Activated naive CD4-positive, alpha-beta T cell treated with anti-CD3 and anti-CD28 coated beads, Interleukin-2, amount 50 U/mL, for 72 hours (primary cell): ENCODE measurements at regions not wholly inside any gene's neighbourhood (a gene's known extent, or its start where the extent isn't known, plus 50 kb on each side); places are given as distances from the start of the nearest gene placed in this dataset.
"Not testable (repeated sequence)": the region's sequence is repeated elsewhere in the genome, so short reads cannot be mapped to it uniquely, and the experiment has no call there.

Source experiments
- ATAC-seq, 2 donors: fragments of 150-1000 bp; cut with Tn5 transposase; 2 replicates each; pipeline ENCODE4 v1.10.0; 2021; ENCODE audit warnings: mild to moderate bottlenecking in 2 of 2, moderate library complexity in 2 of 2
- DNase-seq, 2 donors: peaks; one replicate each; pipeline ENCODE4 v3.0.0; 2021 to 2022; ENCODE audit warnings: low spot score in 2 of 2
- H3K27ac Mint-ChIP-seq, 2 donors: one replicate each; pipeline ENCODE4 v1.8.0; 2022; ENCODE audit warnings: mild to moderate bottlenecking in 2 of 2, mixed read lengths in 2 of 2
- H3K36me3 Mint-ChIP-seq, 2 donors: one replicate each; pipeline ENCODE4 v1.8.0; 2022; ENCODE audit warnings: mixed read lengths in 2 of 2
- H3K9me3 Mint-ChIP-seq, 2 donors: one replicate each; pipeline ENCODE4 v1.8.0; 2022; ENCODE audit warnings: mixed read lengths in 2 of 2

- no peak overlapping the region for H3K27ac Mint-ChIP-seq
- H3K36me3 Mint-ChIP-seq = no peaks in the 10 kb centered on the region
- H3K9me3 Mint-ChIP-seq = peaks cover 0 to 4% of the 10 kb centered on the region in 2 donors
- ATAC-seq (no peak), DNase-seq (no peak)
Observed at GRCh38 chrX:46324166-46324565, 221.1 kb downstream of the ZNF674 start.

DNA sequence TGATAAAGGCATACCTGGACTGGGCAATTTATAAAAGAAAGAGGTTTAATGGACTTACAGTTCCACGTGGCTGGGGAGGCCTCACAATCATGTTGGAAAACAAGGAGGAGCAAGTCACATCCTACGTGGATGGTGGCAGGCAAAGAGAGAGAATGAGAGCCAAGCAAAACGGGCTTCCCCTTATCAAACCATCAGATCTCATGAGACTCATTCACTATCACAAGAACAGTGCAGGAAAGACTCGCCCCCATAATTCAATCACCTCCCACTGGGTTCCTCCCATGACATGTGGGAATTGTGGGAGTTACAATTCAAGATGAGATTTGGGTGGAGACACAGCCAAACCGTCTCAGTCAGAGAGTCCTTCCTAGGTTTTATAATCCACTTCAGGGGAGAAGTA, 222.3 kb downstream of the ZNF674 start:
- peak overlapping the region in 1 of 2 donors; percentile 87 for H3K27ac Mint-ChIP-seq
- DNase-seq, ATAC-seq, H3K9me3 Mint-ChIP-seq, H3K36me3 Mint-ChIP-seq: not testable (repeated sequence)

- no peak overlapping the region for H3K27ac Mint-ChIP-seq
- no peak for DNase-seq
Observed at GRCh38 chrX:46321676-46322075, 223.5 kb downstream of the ZNF674 start.

DNA sequence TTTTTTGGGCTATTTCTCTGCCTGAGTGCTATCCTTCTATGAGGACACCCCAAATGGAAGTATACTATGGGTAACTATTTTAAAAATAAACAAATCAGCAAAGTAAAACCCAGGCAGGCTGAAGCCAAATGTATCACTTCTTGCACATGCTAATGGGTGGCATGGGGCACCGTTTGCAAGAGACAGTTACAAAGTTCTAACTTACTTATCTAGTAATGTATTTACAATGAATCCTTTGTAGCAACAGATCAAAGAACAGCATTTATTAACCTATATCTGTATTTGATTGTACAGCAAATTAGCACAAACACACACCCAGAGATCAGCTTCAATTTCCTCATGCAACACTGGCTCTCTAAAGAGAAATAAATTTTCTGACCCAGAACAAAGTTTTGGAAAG, 225.5 kb downstream of the ZNF674 start:
- ATAC-seq = no peak
- Mint-ChIP-seq H3K27ac (peak overlapping the region in 1 of 2 donors; percentile 72), H3K9me3 (peaks cover 0 to 4% of the 10 kb centered on the region in 2 donors), H3K36me3 (no peaks in the 10 kb centered on the region)
- DNase-seq = no peak

More at GRCh38 chrX:46321676-46322075, 223.5 kb downstream of the ZNF674 start:
- ATAC-seq = no peak
- H3K9me3 Mint-ChIP-seq = peaks cover 0 to 4% of the 10 kb centered on the region in 2 donors
- no peaks in the 10 kb centered on the region for H3K36me3 Mint-ChIP-seq

DNA sequence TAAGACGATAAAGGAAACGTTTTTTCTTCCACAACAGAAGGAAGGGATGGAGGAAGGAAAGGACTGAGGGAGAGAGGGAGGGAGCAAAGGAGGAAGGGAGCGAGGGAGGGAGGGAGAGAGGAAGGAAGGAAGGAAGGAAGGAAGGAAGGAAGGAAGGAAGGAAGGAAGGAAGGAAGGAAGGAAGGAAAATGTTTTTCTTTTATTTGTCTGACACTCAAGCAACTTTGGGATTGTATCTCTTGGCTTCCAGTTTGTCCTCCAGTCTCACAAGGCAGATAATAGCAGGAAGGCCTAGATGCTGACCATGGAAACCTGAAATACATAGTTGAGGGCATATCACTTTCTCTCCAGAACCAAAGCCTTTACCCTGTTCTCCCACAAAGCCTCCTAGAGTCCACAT, 226.7 kb downstream of the ZNF674 start:
- H3K9me3 Mint-ChIP-seq = peaks cover 0 to 3% of the 10 kb centered on the region in 2 donors
- ATAC-seq (no peak), DNase-seq (no peak)
- no peak overlapping the region for H3K27ac Mint-ChIP-seq
- H3K36me3 Mint-ChIP-seq = no peaks in the 10 kb centered on the region

DNA sequence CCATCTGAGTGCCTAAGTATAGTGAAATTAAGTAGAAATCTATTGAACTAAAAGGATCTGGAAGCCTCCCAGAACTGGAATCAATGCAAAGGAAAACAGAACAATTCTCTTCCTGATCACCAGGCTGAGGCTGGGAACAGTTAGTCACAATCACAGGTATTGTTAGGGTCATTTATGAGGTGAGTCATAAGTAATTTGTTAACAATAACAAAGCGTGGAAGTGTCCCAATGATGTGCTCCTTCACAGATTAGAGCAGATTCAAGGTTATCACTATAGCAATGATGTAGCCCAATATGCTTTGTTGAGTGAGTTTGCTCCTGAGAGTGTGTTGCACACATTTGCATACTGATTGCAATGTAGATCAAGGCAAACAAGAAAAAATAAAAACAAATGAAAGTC, 228.1 kb downstream of the ZNF674 start:
- ATAC-seq (no peak), DNase-seq (no peak)
- Mint-ChIP-seq H3K36me3 (no peaks in the 10 kb centered on the region), H3K27ac (no peak overlapping the region), H3K9me3 (no peaks in the 10 kb centered on the region)

GRCh38 chrX:46311581-46312120, 233.6 kb downstream of the ZNF674 start:
- Mint-ChIP-seq H3K9me3 (no peaks in the 10 kb centered on the region), H3K27ac (no peak overlapping the region), H3K36me3 (no peaks in the 10 kb centered on the region)
- DNase-seq = no peak
- ATAC-seq = no peak

DNA sequence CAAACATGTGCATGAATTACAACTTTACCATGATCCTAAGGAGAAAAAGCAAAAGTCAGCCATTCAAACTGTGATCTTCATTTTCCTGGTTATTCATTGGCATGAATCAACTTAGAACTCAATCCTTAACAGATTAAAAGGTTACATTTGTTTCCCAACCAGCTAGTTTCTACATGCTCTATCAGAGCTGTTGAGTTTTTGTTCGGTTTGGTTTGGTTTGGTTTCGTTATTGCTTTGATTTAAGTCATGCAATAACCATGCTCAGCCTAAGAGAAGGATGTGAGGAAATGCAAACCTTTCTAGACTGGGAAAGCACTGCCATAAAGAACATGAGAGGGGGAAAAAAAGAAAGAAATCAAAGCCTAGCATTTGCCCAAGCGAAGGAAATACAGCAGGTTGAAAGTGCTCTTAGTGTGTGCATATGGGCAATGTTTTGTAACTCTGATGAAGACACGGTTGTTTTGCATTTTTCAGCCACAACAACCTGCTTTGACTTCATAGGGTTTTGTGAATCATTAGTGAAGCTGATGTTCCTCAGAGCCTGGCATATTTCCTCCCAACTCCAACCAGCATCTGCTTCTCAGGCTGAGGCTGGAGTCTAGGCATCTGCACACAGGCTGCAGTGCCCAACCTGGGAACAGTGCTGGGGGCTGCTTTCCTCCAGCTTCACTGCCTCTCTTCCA, 234.3 kb downstream of the ZNF674 start:
- no peak overlapping the region for H3K27ac Mint-ChIP-seq
- H3K9me3 Mint-ChIP-seq = peaks cover 3% of the 10 kb centered on the region in 2 donors
- ATAC-seq (peak; percentile 60 to 75), DNase-seq (no peak)
- H3K36me3 Mint-ChIP-seq = peaks cover under 1% of the 10 kb centered on the region in 2 donors

GRCh38 chrX:46308110-46308509, 237.1 kb downstream of the ZNF674 start:
- no peak for DNase-seq
- no peak for ATAC-seq
- H3K9me3 Mint-ChIP-seq = peaks cover 10% of the 10 kb centered on the region in 2 donors
- H3K36me3 Mint-ChIP-seq = peaks cover 8 to 13% of the 10 kb centered on the region in 2 donors
- H3K27ac Mint-ChIP-seq = no peak overlapping the region

GRCh38 chrX:46306103-46306502, 239.1 kb downstream of the ZNF674 start:
- peaks cover 8 to 13% of the 10 kb centered on the region in 2 donors for H3K36me3 Mint-ChIP-seq
- H3K9me3 Mint-ChIP-seq = peaks cover 10% of the 10 kb centered on the region in 2 donors
- no peak overlapping the region for H3K27ac Mint-ChIP-seq
- ATAC-seq (no peak), DNase-seq (no peak)

DNA sequence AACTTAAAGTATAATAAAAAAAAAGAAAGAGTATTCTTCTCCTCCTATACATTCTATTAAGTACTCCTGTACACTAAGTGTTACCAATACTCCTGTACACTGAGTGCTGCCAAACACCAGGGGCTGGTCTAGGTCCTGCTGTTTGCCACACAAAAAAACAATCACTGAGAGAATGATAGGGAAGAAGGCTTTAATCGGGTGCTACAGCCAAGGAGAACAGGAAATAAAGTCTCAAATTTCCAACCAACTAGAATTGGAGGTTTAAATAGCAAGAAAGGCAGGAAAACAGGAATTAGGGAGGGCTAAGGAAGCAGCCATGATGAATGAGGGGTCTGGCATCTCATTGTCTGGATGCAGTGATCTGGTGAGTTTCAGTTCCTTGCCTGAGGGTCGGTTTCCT, 239.8 kb downstream of the ZNF674 start:
- H3K9me3 Mint-ChIP-seq = peaks cover 10% of the 10 kb centered on the region in 2 donors
- ATAC-seq = no peak
- DNase-seq = no peak
- peaks cover 8 to 13% of the 10 kb centered on the region in 2 donors for H3K36me3 Mint-ChIP-seq
- H3K27ac Mint-ChIP-seq = no peak overlapping the region

- DNase-seq (no peak), ATAC-seq (no peak)
- Mint-ChIP-seq H3K36me3 (peaks cover 8 to 13% of the 10 kb centered on the region in 2 donors), H3K27ac (no peak overlapping the region), H3K9me3 (peaks cover 10% of the 10 kb centered on the region in 2 donors)
Observed at GRCh38 chrX:46301903-46302302, 243.3 kb downstream of the ZNF674 start.

GRCh38 chrX:46298821-46299220, 246.4 kb downstream of the ZNF674 start:
- H3K27ac Mint-ChIP-seq = no peak overlapping the region
- ATAC-seq = no peak

GRCh38 chrX:46295963-46296362, 249.3 kb downstream of the ZNF674 start:
- DNase-seq (no peak), ATAC-seq (no peak)
- Mint-ChIP-seq H3K27ac (no peak overlapping the region), H3K9me3 (peaks cover 0 to 8% of the 10 kb centered on the region in 2 donors), H3K36me3 (no peaks in the 10 kb centered on the region)

More at GRCh38 chrX:46298821-46299220, 246.4 kb downstream of the ZNF674 start:
- no peaks in the 10 kb centered on the region for H3K36me3 Mint-ChIP-seq
- no peaks in the 10 kb centered on the region for H3K9me3 Mint-ChIP-seq
- DNase-seq = no peak

DNA sequence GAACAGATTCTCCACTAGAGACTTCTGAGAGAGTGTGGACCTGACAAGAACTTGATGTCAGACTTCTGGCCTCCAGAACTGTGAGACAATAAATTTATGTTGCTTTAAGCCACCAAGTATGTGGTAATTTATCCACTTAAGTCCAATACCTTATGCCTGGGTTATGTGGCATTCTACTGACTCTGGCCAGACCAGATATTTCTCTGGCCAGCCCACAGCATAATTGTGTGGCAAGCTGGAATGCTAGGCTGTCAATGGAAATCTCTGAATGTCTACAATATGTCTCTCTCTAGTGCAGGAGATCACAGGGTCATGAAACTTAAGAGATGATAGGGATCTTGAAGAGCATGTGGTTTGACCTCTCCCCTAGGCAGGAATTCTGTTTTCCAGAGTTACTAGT, 251.0 kb downstream of the ZNF674 start:
- DNase-seq (no peak), ATAC-seq (no peak)
- Mint-ChIP-seq H3K27ac (no peak overlapping the region), H3K9me3 (peaks cover 0 to 8% of the 10 kb centered on the region in 2 donors), H3K36me3 (no peaks in the 10 kb centered on the region)

DNA sequence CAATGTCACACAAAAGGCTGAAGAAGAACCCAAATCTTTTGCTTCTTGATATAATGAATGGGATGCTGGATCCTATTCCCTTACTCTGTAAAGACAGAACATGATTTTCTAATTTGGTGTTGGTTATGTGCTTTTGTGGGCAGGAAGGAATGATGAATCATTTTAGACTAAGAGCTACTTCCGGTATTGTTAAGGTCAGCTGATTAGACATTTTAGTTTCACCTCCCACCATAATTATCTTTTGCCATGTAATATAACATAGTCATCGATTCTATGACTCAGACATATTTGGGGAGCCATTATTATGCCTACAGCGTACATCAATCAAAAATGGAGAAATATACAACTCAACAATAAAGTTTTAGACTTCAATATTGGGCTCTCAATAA, 265.3 kb downstream of the ZNF674 start:
- Mint-ChIP-seq H3K9me3 (no peaks in the 10 kb centered on the region), H3K36me3 (no peaks in the 10 kb centered on the region), H3K27ac (no peak overlapping the region)
- no peak for DNase-seq
- ATAC-seq = peak in 1 of 2 donors; percentile 44

DNA sequence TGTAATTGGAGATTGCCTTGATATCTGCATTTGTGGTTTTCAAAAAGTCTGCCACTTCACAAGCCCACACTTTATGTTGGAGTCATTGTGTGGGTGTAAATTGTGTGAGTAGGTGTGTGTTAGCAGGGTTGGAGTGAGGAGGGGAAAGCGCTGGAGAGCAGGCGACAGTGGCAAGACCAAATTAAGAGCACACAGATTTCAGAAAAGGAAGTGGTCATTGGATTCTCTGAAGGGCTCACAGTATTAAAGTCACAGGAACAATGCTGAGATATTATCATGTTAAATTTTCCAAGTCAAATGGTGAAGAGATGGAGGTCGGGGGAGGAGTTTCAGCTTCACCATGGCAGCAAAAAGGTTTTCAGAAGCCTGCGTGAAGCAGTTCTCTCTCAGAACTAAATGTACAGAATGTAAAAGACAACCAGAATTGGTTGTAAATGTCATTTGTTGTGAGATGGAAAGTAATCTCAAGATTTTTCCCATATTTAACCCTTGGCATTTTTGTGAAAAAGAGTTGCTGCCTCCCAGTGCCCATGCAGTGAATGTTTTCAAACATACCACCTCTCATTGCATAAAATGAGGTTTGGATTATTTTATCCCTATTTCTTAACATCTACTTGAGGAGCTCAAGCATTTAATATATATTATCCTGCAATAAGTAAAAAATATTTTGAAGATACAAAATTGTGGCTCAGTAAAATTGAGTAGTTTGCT, 265.9 kb downstream of the ZNF674 start:
- no peak for DNase-seq
- no peaks in the 10 kb centered on the region for H3K36me3 Mint-ChIP-seq
- H3K27ac Mint-ChIP-seq = peak overlapping the region; percentile 63 to 73
- H3K9me3 Mint-ChIP-seq = no peaks in the 10 kb centered on the region
- peak; percentile 16 to 55 for ATAC-seq
